ENCODE measurements at regions not wholly inside any gene's neighbourhood (a gene's known extent, or its start where the extent isn't known, plus 50 kb on each side); places are given as distances from the start of the nearest gene placed in this dataset.
"Not testable (repeated sequence)": the region's sequence is repeated elsewhere in the genome, so short reads cannot be mapped to it uniquely, and the experiment has no call there.

DNA sequence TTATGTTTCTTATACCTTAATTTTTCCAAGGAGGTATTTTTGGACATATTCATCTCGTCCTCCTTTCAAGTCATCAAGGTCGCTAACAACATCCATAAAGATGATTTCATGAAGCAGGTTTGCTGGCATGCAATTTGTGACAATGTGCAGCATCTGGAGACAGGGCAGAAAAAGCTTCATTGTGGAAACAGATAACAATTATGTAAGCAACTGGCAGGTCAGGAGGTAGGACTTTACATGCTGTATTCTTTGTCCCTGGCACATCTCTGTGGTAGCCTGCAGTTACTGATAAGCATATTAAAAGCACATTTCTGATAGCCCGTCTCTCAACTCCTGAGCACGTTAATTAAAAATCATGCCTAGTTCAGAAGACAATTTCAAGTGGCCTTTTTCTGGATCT lies 156.8 kb downstream of the LEPR start:
- DNase-seq (ENCODE audit: low read depth, low spot score), result no peak
- no peak overlapping the region for H3K27ac ChIP-seq

- not testable (repeated sequence) for DNase-seq (ENCODE audit: low read depth, low spot score); H3K27ac ChIP-seq
Observed at GRCh38 chr1:65577982-65578381, 157.5 kb downstream of the LEPR start.

- DNase-seq (ENCODE audit: low read depth, low spot score), result no peak
- no peak overlapping the region for H3K27ac ChIP-seq
Observed at GRCh38 chr1:65581119-65581518, 160.7 kb downstream of the LEPR start.

GRCh38 chr1:65584399-65584798 lies 163.9 kb downstream of the LEPR start:
- DNase-seq (ENCODE audit: low read depth, low spot score), result no peak
- H3K27ac ChIP-seq, result no peak overlapping the region

GRCh38 chr1:65590279-65590678 lies 169.8 kb downstream of the LEPR start:
- no peak overlapping the region for H3K27ac ChIP-seq
- no peak for DNase-seq (ENCODE audit: low read depth, low spot score)

GRCh38 chr1:65593516-65593915 lies 173.0 kb downstream of the LEPR start:
- no peak for DNase-seq (ENCODE audit: low read depth, low spot score)
- H3K27ac ChIP-seq, result no peak overlapping the region

DNA sequence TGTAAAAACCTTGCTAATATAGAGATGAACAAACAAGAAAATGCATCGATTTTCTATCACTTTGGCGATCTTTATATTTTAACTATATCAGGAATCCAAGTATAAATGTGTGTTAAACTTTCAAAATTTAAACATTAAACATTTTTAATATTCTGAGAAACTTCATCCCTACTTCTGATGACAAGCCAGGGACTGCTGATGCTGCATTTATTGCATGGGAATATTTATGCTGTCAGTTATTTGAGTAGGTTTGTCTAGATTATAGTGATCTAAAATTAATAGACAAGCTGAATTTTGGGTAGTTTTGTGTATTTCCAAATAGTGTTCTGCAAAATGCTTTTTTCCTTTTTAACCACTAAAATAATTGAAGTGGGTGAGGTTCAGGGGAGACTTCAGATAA lies 175.3 kb downstream of the LEPR start:
- DNase-seq (ENCODE audit: low read depth, low spot score), result no peak

DNA sequence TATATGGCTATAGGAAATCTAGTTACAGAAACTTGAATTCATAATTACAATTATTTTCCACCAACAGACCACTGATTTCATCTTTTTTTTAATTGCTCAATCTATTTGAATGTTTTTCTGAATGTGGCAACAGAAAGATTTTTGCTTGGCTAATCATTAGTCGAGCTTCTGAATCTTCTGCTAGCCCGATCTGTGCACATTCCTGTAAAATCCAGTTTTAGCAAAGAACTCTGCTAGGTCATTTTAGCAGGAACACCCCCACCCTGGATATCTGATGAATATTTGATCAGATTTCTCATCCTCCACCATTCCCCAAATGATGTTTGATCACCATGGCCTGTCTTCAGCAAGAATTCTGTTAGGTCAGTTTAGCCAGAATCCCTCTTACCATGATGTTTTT lies 176.3 kb downstream of the LEPR start:
- no peak overlapping the region for H3K27ac ChIP-seq
- DNase-seq (ENCODE audit: low read depth, low spot score), result no peak

More for the DNA sequence above, 175.3 kb downstream of the LEPR start:
- H3K27ac ChIP-seq, result no peak overlapping the region

DNA sequence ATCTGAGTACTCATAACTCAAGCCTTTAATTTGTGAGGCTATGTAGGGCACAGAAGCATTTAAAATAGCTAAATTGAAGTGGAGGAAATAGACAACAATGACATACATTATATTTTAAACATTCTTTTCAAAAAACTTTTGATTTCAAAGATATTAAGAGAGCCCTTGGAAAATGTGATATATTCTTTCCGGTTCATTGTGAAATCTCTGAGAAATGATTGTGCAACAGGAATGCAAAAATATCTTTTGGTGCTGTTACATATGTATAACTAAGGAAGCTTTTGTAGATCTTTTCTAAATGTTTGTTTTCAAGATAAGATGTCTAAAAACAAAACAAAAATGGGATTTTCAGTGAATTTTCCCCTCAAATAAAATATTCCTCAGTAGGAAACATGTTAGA lies 185.2 kb downstream of the LEPR start:
- DNase-seq (ENCODE audit: low read depth, low spot score), result no peak
- no peak overlapping the region for H3K27ac ChIP-seq

GRCh38 chr1:65606426-65606825 lies 186.0 kb downstream of the LEPR start:
- DNase-seq (ENCODE audit: low read depth, low spot score), result no peak
- no peak overlapping the region for H3K27ac ChIP-seq

DNA sequence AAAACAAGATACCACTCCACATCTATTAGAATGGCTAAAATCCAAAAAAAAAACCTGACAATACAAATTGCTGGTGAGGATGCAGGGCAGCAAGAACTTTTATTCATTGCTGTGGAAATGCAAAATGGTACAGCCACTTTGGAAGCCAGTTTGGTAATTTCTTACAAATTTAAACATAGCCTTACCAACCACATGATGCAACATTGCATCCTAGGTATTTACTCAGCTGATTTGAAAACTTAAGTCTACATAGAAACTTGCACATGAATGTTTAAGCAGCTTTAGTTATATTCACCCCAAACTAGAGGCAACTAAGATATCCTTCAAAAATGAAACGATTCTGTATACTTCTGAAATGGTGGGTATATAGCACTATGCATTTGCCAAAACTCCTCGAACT lies 178.8 kb upstream of the PDE4B start:
- DNase-seq (ENCODE audit: low read depth, low spot score), result no peak
- H3K27ac ChIP-seq, result no peak overlapping the region

DNA sequence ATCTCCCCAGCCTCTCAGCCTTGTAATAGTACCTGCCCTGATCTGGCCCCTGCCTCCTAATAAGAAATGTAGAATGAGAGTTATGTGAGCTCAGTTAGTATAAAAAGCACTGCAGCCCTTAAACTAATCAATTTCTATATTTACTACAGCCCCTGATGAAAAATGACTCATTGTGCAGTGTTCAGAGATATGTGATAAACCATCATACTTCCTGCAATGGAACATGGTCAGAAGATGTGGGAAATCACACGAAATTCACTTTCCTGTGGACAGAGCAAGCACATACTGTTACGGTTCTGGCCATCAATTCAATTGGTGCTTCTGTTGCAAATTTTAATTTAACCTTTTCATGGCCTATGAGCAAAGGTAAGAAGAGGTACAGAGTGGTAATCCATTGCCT lies 176.8 kb upstream of the PDE4B start:
- DNase-seq (ENCODE audit: low read depth, low spot score), result no peak
- H3K27ac ChIP-seq, result no peak overlapping the region

DNA sequence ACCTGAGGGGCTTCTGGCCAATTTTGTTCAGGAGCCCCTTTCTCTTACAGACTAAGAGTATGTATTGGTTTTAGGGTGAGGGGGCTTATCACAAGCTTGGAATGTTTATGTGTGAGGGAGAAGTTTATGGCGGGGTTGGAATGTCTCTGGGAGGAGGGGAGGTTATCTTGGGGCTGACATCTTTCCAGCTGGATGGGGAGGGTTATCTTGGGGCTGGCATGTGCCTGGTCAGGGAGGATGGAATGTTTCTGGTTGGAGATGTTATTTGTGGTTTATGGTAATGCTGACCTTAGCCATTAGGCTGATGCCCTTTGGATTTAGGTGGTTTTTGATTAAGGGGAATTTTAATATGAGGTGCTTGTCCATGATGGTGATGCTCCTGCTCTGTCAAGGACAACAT lies 171.0 kb upstream of the PDE4B start:
- H3K27ac ChIP-seq; DNase-seq (ENCODE audit: low read depth, low spot score): not testable (repeated sequence)

DNA sequence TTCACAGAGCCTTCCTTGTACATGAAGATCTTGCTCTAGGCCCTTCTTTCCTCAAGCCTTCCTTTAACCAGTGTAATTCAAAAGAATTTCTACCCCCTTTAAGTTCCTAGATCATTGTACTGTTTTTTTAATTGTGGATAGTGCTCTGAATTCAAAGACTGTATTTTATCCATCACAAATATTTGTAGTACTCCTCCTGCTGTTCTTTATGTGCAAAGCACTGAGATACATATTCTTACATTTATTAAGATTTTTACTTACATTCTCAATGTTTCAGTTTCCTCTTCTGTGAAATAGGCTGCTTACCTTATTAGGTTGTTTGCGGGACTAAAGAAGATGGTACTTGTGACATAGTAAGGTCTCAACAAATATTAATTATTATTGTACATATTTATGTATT lies 168.8 kb upstream of the PDE4B start:
- H3K27ac ChIP-seq, result no peak overlapping the region
- DNase-seq (ENCODE audit: low read depth, low spot score), result no peak

DNA sequence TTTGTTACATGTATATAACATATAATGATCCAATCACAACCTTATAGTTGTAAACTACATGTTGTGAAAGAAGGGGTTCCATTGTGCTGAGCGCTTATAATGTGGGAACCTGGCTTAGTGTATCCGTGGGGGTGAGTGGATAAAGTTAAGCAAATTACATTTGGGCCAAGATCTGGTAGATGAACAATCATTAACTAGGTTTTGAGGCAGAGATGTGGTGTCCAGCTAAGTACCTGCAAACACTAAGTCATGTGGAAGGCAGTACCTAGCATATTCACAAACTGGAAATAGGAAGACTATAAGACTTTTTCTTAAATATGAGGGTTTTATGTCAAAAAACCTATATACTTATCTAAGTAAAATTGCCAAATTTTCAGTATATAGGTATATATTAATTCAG lies 167.2 kb upstream of the PDE4B start:
- no peak for DNase-seq (ENCODE audit: low read depth, low spot score)
- H3K27ac ChIP-seq, result no peak overlapping the region

DNA sequence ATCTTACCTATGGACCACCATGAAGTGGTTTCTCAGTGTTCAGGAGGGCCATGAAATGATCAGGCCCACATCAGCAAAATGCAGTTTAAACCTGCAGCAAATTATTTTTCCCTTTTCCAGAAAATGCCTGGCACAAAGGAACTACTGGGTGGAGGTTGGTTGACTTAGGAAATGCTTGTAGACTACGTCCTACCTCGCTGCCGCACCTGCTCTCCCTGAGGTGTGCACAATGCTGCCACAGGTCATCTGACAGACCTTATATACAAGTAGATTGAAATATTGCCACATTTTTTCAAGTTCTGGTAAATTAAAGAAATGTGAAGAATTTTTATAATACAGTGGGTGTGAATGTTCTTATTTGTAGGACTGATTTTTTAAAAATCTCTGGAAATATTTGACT lies 166.7 kb upstream of the PDE4B start:
- no peak for DNase-seq (ENCODE audit: low read depth, low spot score)
- H3K27ac ChIP-seq, result no peak overlapping the region

DNA sequence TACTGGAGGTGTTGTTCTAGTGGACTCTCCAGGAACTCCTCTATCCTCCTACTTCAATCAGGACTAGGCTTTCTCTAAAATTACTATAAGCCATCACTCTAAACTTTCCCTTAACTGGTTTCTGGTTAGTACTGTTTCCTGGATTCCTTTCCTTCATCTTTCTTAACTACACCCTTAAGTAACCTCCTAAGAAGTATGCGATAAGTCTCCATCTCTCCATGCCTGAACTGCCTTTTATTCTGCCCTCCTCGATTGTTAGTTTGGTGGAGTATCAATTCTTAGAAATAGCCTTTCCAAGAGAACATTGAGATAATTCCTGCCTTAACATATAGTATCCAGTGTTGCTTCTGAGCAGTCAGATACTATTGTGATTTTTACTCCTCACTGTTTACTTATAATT lies 162.9 kb upstream of the PDE4B start:
- no peak overlapping the region for H3K27ac ChIP-seq
- DNase-seq (ENCODE audit: low read depth, low spot score), result no peak

GRCh38 chr1:65630855-65631254 lies 161.8 kb upstream of the PDE4B start:
- no peak overlapping the region for H3K27ac ChIP-seq
- no peak for DNase-seq (ENCODE audit: low read depth, low spot score)

- no peak for DNase-seq (ENCODE audit: low read depth, low spot score)
- no peak overlapping the region for H3K27ac ChIP-seq
Observed at GRCh38 chr1:65632235-65632634, 160.5 kb upstream of the PDE4B start.

DNA sequence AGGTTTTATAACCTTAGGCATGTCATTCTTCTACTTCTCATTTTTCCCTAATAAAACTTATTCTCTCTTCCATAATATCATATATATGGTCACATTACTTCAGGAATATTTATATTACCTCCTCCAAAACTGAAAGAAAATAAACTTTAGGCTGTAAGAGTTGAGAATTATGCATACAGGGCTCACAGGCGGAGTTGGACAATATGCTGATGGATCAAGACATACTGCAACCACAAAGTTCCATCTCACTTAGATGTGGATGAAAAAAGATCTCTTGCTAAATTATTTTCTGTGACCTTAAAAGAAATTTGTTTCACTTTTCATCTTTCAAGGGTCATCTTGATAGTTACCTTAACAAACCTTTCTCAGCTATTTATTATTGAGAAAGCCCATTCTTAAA lies 152.6 kb upstream of the PDE4B start:
- H3K27ac ChIP-seq, result no peak overlapping the region
- DNase-seq (ENCODE audit: low read depth, low spot score), result no peak

DNA sequence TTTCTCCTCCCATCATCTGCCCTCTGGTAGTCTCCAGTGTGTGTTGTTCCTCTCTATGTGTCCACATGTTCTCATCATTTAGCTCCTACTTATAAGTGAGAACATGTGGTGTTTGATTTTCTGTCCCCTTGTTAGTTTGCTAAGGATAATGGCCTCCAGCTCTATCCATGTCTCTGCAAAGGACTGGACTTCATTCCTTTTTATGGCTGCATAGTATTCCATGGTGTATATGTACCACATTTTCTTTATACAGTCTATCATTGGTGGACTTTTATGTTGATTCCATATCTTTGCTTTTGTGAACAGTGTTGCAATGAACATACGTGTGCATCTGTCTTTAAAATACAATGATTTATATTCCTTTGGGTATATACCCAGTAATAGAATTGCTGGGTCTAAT lies 143.5 kb upstream of the PDE4B start:
- not testable (repeated sequence) for H3K27ac ChIP-seq; DNase-seq (ENCODE audit: low read depth, low spot score)

GRCh38 chr1:65650682-65651081 lies 142.0 kb upstream of the PDE4B start:
- no peak for DNase-seq (ENCODE audit: low read depth, low spot score)

GRCh38 chr1:65654526-65654925 lies 138.2 kb upstream of the PDE4B start:
- DNase-seq (ENCODE audit: low read depth, low spot score); H3K27ac ChIP-seq: not testable (repeated sequence)

More at GRCh38 chr1:65650682-65651081, 142.0 kb upstream of the PDE4B start:
- H3K27ac ChIP-seq, result no peak overlapping the region
